NB4 (cell line): ENCODE measurements at regions not wholly inside any gene's neighbourhood (a gene's known extent, or its start where the extent isn't known, plus 50 kb on each side); places are given as distances from the start of the nearest gene placed in this dataset.
"Not testable (repeated sequence)": the region's sequence is repeated elsewhere in the genome, so short reads cannot be mapped to it uniquely, and the experiment has no call there.

Experiments
- MYC ChIP-seq: IDR thresholded peaks from 2 replicates; pipeline ENCODE4 v1.6.1; 2011; ENCODE audit warnings: low read depth, low read length
- POLR2A ChIP-seq: IDR thresholded peaks from 2 replicates; pipeline ENCODE4 v1.6.1; 2011; ENCODE audit warnings: mild to moderate bottlenecking; ENCODE audit not compliant: insufficient read length; ENCODE audit errors: extremely low read depth

DNA sequence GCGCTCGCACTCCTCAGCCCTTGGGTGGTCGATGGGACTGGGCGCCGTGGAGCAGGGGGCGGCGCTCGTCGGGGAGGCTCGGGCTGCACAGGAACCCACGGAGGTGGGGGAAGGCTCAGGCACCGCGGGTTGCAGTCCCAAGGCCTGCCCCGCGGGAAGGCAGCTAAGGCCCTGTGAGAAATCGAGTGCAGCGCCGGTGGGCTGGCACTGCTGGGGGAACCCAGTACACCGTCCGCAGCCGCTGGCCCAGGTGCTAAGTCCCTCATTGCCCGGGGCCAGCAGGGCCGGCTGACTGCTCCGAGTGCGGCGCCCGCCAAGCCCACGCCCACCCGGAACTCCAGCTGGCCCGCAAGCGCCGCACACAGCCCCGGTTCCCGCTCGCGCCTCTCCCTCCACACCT lies 244.2 kb upstream of the PLXNA2 start:
- not testable (repeated sequence) for TF ChIP-seq MYC, POLR2A
